Liver (tissue), 3 donors: ENCODE measurements at regions not wholly inside any gene's neighbourhood (a gene's known extent, or its start where the extent isn't known, plus 50 kb on each side); places are given as distances from the start of the nearest gene placed in this dataset.

Experiments
- EGR1 ChIP-seq, 2 donors: IDR thresholded peaks; 2 replicates each; pipeline ENCODE4 v1.6.1; 2016 to 2018; ENCODE audit warnings: antibody characterized with exemption in 2 of 2, low read depth in 2 of 2
- RAD21 ChIP-seq, 2 donors: IDR thresholded peaks; 2 replicates each; pipeline ENCODE4 v1.6.1; 2016; ENCODE audit warnings: antibody characterized with exemption in 2 of 2, mild to moderate bottlenecking in 2 of 2
- SP1 ChIP-seq: IDR thresholded peaks from 2 replicates; pipeline ENCODE4 v1.6.1; 2018; ENCODE audit warnings: antibody characterized with exemption, mild to moderate bottlenecking
- YY1 ChIP-seq: IDR thresholded peaks from 2 replicates; pipeline ENCODE4 v1.6.1; 2016; ENCODE audit warnings: antibody characterized with exemption, mild to moderate bottlenecking
- TF ChIP-seq, protein P1 (sequence below): fragments of 150-350 bp; IDR thresholded peaks from 2 replicates; pipeline ENCODE4 v1.5.1; 2017; ENCODE audit warnings: improper control_type of control experiment, low read depth, low read length; ENCODE audit not compliant: missing input control
- donor health status: healthy.
- donor health status: healthy.

DNA sequence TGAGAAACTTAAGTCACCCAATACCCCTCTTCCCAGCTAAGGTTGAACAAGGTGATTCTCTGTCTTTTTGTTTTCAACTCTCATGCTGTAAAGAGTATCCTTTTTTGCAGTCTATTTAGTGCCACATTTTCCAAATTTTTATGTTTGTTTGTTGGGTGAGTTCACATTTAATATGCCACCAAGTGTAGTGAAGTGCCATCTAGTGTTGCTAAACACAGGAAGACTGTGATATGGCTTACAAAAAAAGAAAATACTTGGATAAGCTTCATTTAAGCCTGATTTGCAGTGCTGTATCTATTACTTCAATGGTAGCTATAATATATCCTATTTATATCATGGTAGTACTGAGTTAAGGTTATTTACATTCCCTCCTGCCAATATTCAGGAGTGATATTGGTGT lies 319.2 kb upstream of the CHORDC1 start:
- no peak for TF ChIP-seq EGR1 (IDR thresholded peaks at IDR 0.05; ENCODE audit: low read depth in 2 of 2)
- TF ChIP-seq YY1: no peak
- TF ChIP-seq, protein P1, sequence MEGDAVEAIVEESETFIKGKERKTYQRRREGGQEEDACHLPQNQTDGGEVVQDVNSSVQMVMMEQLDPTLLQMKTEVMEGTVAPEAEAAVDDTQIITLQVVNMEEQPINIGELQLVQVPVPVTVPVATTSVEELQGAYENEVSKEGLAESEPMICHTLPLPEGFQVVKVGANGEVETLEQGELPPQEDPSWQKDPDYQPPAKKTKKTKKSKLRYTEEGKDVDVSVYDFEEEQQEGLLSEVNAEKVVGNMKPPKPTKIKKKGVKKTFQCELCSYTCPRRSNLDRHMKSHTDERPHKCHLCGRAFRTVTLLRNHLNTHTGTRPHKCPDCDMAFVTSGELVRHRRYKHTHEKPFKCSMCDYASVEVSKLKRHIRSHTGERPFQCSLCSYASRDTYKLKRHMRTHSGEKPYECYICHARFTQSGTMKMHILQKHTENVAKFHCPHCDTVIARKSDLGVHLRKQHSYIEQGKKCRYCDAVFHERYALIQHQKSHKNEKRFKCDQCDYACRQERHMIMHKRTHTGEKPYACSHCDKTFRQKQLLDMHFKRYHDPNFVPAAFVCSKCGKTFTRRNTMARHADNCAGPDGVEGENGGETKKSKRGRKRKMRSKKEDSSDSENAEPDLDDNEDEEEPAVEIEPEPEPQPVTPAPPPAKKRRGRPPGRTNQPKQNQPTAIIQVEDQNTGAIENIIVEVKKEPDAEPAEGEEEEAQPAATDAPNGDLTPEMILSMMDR: no peak
- TF ChIP-seq SP1: no peak
- no peak for TF ChIP-seq RAD21 (IDR thresholded peaks at IDR 0.05)
